GM19438 (cell line): ENCODE measurements at regions not wholly inside any gene's neighbourhood (a gene's known extent, or its start where the extent isn't known, plus 50 kb on each side); places are given as distances from the start of the nearest gene placed in this dataset.
"Not testable (repeated sequence)": the region's sequence is repeated elsewhere in the genome, so short reads cannot be mapped to it uniquely, and the experiment has no call there.

ENCODE experiments used
- ATAC-seq: cut with Tn5 transposase; IDR thresholded peaks from one replicate; pipeline ENCODE4 v1.9.1; 2021; ENCODE audit warnings: low read depth; ENCODE audit not compliant: unreplicated experiment

DNA sequence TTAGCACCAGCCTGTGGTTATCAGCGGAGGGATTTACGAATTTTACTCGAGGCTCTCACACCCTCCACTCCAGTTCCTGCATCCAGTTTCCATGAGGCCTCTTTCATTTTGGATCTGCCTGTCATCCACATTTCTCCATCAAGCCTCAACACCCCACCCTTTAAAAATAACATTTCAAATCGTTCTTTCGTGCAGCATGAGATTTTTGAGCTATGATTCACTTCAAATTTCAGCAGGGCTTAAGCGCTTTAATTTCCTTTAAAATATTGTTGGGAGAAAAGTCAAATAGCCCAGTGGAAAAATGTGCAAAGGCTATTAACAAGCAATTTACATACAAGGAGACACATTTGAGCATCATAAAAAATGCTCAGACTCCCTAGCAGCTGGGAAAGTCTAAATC is 103.2 kb downstream of the MSX2 start:
- no peak for ATAC-seq

DNA sequence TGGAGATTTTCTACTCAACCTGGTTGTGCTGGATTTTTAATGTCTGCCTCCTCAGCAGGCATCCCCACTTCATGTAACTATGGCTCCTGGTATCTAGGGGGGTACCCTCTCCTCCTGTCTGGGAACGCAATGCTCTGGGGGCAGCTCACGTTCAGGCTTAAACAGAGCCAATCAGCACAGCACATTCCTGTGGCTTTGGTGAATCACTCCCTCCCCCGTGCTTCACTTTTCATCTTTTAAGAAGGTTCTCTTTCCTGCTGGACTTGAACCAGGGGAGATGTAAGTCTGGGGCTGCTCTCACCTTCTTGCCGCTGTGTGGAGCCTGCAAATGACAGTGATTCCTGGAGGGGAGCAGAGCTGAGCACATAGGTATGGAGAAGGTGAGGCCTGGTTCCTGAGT is 101.2 kb downstream of the MSX2 start:
- no peak for ATAC-seq

DNA sequence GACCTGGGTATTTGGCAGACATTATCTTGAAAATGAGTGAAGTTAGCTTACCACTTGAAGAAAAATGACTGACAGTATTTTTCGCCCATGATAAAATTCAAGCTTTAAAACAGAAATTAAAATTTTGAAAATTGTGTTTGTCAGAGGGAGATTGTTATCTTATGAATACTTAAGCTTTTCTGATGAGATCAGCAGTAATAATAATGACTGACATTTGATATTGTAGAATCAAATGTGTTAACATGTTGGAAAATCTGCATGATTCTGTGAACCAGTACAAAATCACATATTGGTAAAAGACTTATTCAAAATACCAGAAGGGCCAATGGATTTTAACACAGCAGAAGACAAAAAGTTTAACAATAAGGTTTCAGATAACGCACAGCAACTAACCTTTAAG is 94.0 kb downstream of the MSX2 start:
- ATAC-seq: no peak

DNA sequence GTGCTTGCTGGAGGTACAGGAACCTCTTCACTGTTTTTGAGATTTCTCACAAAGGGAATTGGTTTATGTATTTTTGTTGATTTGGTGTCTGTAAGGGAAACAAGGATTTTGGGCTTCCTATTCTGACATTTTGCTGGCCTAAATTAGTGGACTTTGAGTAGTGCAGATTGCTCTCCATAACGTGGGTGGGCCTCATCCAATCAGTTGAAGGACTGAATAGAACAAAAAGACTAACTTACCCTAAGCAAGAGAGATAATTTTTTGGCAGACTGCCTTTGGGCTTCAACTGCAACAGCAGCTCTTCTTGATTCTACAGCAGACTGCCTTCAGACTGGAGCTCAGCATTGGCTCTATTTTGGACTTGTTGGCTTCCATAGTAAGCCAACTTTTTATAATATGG is 93.2 kb downstream of the MSX2 start:
- ATAC-seq: no peak

DNA sequence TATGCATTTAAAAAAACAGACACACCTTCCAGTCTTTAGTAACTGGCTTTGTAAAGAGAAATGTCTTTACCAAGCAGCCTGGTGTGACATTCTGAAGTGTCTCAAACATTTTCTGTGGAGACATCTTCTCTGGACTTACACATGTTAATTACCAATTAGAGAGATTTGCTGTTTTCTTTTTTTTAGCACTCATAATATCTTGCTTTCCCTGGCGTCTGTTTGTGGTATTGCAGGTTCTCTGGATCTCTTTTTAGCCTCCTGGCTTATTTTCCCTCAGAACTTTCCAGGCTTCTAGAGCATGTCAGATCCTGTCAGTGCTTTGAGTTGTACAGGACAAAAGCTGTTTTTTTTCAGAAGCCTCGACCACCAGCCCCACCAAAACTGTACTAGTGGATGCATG is 92.5 kb downstream of the MSX2 start:
- no peak for ATAC-seq

DNA sequence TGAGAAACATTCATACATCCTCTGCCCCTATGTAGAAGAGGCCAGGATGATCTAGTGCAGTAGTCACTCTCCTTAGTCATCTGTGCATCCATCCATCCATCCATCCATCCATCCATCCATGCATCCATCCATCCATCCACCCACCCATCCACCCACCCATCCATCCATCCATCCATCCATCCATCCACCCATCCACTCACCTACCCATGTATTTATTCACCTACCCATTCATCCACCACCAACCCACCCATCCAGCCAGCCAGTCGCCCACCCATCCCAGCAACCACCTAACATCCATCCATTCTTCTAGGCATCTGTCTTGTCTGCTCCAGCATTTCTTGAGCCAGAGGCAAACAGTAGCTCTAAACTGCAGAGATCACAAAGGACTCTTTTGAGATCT is 87.1 kb downstream of the MSX2 start:
- ATAC-seq: no peak

DNA sequence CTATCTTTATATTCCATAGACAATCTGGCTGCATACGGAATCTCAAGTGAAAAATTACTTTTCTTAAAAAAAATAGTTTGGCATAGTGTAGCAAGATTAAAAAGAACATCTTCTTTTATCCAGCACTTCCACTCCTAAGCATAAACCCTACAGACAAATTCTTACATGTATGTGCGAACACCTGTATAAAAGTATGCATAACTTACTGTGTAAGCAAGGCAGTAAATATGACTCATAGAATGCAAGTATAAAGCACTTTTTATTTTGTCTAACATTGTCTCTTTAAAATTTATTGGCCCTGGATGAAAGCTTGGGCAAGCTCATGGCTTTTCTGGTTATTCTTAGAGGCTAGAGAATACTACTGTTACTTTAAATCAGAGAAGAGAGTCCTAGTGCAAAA is 86.4 kb downstream of the MSX2 start:
- no peak for ATAC-seq

DNA sequence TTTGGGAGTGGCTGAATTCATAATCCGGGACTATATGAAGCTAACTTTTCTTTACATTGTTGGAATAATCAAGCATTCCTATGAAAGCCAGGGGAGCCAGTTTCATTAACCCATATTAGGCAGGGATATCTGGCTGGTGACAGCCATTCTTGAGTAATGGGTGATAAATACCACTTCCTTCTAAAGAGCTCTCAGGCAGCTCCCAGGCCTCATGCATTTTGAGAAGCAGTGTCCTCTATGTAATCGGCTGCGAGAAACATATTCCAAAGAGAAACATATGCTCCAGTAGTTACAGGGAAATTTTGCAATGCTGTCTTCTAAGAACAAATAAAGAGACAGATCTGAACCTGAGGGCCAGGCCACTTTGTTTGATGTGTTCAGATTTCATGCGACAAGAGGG is 83.1 kb downstream of the MSX2 start:
- ATAC-seq: no peak

DNA sequence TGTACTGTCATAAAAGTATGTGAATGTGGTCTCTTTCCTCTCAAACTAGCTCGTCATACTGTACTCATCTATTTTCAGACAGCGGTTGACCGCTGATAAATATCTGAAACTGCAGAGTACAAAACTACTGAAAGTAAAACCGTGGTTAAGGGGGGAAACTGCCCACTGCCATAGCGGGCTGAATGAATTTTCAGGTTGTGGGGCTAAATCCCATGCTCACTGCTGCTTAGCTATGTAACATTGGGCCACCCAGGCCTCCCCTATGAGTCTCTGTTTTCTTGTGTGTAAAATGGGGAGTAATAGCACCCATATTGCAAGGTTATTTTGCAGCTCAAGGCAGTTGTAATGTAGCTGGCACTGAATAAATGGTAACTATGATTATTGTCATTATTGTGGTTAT is 82.3 kb downstream of the MSX2 start:
- no peak for ATAC-seq

DNA sequence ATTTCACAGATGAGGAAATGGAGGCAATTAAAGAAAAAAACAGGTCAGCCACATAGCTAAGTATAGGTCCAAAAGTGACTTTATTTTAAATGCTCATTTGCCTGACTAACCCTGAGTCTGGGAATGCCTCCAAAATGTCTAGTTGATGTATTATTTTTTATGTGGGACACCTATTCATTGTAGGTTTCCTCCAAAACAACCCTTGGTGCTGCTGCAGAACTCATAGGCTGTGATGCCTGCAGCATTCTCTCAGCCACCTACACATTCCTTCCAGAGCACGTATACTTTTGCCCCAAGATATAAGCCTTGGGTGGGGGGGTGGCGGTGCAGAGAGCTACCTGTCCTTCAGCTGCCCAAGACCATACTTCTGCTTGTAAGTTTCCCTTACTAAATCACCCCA is 77.4 kb downstream of the MSX2 start:
- ATAC-seq: no peak

DNA sequence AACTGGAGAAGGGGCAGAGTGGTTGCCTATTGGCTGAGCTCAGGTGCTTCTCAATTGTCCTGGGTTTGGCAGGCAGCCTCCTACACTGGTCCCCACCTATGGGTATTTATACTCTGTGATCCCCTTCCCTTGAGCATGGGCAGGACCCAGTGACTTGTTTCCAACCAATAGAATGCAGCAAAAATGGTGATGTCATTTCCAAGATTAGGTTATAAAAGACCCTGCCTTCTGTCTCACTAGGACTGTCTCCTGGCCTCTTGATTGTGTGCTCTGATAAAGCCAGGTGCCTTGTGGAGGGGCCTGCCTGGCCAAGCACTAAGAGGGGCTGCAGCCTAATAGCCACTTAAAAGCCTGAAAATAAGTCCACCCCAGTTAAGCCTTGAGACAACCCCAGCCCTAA is 76.1 kb downstream of the MSX2 start:
- no peak for ATAC-seq

DNA sequence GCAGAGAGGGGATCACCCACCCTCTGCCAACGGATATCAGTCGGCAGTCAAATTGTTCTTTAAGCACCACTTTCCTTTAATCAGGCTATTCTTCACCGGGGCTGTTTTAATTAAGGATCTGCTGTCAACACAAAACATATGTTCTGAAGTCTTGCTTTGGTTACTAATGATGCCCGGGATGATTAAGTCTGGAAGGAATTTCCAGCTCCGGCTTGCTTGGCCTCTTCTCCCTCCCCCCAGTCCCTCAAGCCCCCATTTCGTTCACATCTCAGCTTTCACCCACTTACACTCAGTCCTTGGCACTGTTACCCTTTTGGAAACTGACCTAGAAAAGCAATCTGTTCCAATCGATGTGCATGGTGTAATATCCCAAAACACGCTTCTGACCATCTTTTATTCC is 74.7 kb downstream of the MSX2 start:
- no peak for ATAC-seq

DNA sequence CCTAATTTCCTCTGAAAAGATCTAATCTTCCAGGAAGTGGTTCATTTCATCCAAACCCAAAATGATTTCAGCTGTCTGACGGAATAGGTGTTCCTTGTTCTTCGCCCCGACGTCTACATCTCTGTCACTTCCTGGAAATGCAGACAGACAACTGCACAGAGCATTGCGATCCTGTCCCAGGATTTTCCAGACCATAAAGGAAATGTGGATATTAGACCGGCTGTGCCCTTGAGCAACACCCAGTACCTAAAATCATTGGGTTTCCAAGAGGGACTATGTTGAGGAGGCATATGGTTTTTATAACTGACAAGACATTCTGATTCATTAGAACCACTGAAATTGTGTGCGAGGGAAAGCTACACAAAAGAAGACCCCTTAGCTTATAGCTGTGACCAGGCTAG is 74.2 kb downstream of the MSX2 start:
- no peak for ATAC-seq

DNA sequence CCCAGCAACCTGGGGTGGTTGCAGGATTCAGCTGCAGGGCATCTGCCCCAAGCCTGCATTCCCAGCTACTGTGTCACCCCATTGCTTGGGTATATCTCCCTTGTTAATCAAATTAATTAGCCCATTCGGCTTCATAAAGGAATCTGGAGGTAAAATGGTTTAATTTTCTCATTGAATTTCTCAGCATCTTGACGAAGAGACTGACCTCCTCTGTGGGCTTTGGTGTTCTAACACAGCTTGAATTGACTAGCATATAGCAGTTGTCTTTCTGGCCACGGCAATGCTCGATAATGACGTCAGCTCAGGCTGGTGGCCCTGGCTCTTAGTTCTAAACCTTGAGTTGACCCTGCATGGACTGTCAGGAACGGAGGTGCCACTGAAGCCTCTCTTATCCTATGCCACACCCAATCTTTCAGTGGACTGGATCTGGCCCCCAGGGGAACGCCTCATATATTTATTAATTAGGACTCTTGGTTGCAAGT is 72.4 kb downstream of the MSX2 start:
- no peak for ATAC-seq

DNA sequence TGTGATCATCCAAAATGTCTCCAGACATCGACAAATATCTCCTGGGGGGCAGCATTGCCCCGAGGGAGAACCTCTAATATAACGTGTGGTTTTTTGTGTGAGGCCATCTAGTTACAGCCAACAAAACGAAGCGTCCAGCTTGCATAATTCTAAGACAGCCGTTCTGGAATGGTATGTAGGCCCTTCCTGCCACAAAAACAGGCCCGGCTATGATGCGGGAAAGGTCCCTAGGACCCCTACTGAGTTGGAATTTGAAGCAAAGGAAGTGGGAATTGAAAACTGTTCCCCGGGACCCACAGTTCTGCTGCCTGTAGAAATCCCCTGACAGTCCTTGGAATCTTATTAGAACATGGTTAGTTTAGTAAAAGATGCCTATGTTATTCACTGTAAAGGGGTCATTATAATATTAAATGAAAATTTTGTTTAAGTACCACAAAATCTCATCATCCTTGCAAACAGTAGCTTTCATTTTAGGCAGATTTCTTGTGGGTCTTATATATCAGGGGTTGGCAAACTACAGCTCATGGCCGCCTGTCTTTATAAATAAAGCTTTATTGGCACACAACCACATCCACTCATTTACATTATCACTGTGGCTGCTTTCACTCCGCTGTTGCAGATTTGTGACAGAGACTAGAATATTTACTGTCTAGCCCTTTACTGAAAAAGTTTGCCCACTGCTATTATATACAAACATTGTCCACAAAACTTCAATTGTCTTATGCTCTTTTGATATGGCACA is 70.7 kb downstream of the MSX2 start:
- ATAC-seq: no peak

DNA sequence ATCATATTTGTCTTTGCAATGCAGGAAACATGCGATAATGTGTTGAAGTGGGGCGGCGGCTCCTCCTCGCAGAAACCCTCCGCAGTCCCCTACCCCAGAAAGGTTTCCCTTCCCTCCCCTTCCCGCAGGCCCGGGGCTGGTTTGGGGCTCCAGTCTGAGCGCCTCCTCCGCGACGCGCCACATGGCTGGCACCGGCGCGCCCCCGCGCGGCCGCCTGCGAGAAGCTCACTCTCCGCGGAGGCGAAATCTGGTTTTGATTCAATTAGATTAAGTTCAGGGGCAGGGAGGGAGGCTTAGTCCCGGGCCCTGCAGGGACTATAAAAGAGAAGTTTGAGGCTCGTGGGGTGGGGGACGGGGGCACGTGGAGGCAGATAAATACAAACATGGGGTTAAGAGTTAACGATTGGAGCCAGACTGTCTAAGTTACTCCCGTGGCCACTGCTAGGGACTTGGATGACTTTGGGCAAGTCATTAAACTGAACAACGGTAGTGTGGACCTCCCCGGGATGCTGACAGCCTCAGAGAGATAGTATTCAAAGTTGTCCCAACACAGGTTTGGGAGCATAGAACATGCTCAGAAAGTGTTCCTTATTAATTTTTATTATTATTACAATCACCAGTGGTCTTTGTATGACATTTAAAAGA is 69.4 kb downstream of the MSX2 start:
- peak; percentile 58 for ATAC-seq

DNA sequence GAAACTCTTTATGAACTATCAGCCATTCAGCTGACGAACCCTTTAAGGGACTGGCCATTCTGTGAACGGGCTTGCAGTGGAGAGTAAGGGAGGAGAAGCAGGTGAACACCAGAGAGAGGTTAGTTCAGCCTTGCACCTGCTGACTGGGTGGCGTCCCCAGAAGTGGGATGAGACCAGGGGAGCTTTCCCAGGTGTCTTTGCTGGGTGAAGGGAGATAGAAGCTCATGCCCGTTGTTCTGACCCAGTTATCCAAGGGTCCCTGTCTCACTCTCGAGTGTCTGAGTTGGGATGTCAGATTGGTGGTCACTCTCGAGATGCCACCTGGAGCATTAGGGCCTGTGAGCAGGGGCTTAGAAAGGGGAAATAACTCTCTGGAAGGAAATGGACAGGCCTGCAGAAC is 68.7 kb downstream of the MSX2 start:
- no peak for ATAC-seq

DNA sequence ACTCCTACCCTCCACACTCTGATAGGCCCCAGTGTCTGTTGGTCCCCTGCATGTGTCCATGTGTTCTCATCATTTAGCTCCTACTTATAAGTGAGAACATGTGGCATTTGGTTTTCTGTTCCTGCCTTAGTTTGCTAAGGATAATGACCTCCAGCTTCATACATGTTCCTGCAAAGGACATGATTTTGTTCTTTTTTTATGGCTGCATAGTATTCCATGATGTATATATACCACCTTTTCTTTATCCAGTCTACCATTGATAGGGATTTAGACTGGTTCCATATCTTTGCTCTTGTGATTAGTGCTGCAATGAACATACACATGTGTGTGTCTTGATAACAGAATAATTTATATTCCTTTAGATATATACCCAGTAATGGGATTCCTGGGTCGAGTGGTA is 67.9 kb downstream of the MSX2 start:
- ATAC-seq: not testable (repeated sequence)

DNA sequence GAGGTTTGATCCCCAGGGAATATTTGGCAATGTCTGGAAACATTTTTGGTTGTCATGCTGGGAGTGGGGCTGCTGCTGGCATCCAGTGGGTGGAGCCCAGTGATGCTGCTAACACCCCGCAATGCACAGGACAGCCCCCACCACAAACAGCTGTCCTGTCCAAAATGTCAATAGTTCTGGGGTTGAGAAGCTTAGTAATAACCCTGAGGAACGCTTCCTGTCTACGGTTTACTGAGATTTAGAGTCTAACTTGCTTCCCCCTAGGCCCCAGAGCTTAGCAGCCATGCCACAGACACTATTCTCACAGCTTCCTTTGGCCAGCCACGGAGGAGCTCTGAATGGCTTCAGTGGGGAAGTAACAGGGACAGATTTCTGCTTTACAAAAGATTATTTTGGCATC is 66.5 kb downstream of the MSX2 start:
- no peak for ATAC-seq

DNA sequence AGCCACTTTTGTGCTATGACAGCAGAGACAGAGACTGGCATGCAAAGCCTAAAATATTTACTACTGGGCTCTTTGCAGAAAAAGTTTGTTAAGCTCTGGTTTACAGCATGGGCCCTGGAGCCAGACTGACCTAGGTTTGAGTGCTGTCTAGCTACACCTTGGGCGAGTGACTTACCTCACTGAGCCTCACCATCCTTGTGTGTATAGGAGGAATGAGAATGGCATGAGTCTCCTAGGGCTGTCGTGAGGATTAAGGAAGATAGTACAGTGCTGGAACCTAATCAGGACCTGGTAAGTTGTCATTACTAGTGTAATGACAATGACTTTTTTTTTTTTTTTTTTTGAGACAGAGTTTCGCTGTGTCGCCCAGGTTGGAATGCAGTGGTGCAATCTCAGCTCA is 65.2 kb downstream of the MSX2 start:
- ATAC-seq: no peak

DNA sequence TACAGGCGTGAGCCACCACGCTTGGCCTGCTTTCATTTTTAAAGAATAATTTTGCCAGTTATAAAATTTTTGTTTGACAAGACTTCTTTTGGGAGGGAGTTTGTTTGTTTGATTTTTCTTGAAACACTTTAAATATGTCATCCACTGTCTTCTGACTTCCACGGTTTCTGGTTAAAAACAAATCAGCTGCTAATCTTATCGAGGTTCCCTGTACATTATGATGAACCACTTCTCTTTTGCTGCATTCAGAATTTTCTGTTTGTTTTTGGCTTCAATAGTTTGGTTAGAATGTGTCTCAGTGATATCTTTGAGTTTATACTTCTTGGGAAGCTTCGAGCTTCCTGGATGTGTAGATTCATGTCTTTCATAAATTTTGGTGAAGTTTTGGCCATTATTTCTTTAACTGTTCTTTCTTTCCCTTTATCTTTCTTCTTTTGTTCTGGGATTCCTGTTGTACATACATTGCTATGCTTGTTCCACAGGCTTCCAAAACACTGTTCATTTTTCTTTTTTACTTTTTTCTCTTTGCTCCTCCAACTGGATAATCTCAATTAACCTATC is 60.8 kb downstream of the MSX2 start:
- ATAC-seq: no peak
